IMR-90 (cell line): ENCODE measurements at regions not wholly inside any gene's neighbourhood (a gene's known extent, or its start where the extent isn't known, plus 50 kb on each side); places are given as distances from the start of the nearest gene placed in this dataset.

Source experiments
- ATAC-seq: fragments of 200-7000 bp; cut with Tn5 transposase; 2 replicates; pipeline ENCODE4 v1.9.1; 2020; ENCODE audit warnings: low read depth, mild to moderate bottlenecking, moderate library complexity
- BruUV-seq: library from RNA; stranded (reverse); fragments of 400-500 nt; replicated peaks from 2 replicates; lab custom pipeline; 2021; lab: Mats Ljungman, UMichigan
- CTCF ChIA-PET: fragments of 300-600 bp; formaldehyde crosslinking; extraction: SDS; loops from one replicate; lab custom pipeline; 2021; ENCODE audit warnings: antibody characterized with exemption; lab: Yijun Ruan, JAX
- POLR2A ChIA-PET: fragments of 300-600 bp; sonication (Branson Sonifier 250); formaldehyde crosslinking; loops from one replicate; lab custom pipeline; 2022; ENCODE audit warnings: antibody characterized with exemption; ENCODE audit not compliant: unreplicated experiment; lab: Charles Lee
- DNase-seq: peaks from one replicate; pipeline ENCODE4 v3.0.0; 2013
- H2AFZ ChIP-seq: replicated peaks from 2 replicates; pipeline ENCODE3; 2013; ENCODE audit warnings: low read length, mild to moderate bottlenecking; ENCODE audit not compliant: poor library complexity
- H2AK5ac ChIP-seq: 2 replicates; pipeline ENCODE4 v1.6.1; 2013; ENCODE audit warnings: low read depth, low read length, inconsistent platforms
- H2AK9ac ChIP-seq: replicated peaks from 2 replicates; pipeline ENCODE3; 2013; ENCODE audit warnings: mild to moderate bottlenecking, low read depth, low read length, moderate library complexity; ENCODE audit not compliant: poor library complexity
- H2BK120ac ChIP-seq: 2 replicates; pipeline ENCODE4 v1.6.1; 2013; ENCODE audit warnings: low read depth, low read length, inconsistent platforms
- H2BK15ac ChIP-seq: 3 replicates; pipeline ENCODE4 v1.6.1; 2013; ENCODE audit warnings: low read depth, low read length, inconsistent platforms
- H2BK20ac ChIP-seq: 2 replicates; pipeline ENCODE4 v1.6.1; 2013; ENCODE audit warnings: low read depth, mild to moderate bottlenecking, inconsistent platforms, low read length, moderate library complexity
- H2BK5ac ChIP-seq: 2 replicates; pipeline ENCODE4 v1.6.1; 2013; ENCODE audit warnings: mild to moderate bottlenecking, low read depth, low read length, inconsistent platforms; ENCODE audit not compliant: poor library complexity, severe bottlenecking
- H3K14ac ChIP-seq: replicated peaks from 2 replicates; pipeline ENCODE4 v1.6.1; 2013; ENCODE audit warnings: low read depth, low read length, inconsistent platforms
- H3K18ac ChIP-seq: 2 replicates; pipeline ENCODE4 v1.6.1; 2013; ENCODE audit warnings: low read depth, low read length, control low read depth
- H3K23ac ChIP-seq: 2 replicates; pipeline ENCODE4 v1.6.1; 2013; ENCODE audit warnings: low read depth, low read length, inconsistent platforms
- H3K27ac ChIP-seq: 2 replicates; pipeline ENCODE4 v1.5.1; 2013; ENCODE audit warnings: mild to moderate bottlenecking, control low read depth, low read length; ENCODE audit not compliant: insufficient read depth
- H3K27me3 ChIP-seq: 2 replicates; pipeline ENCODE4 v1.6.1; 2013; ENCODE audit warnings: low read length; ENCODE audit not compliant: control insufficient read depth, insufficient read depth
- H3K36me3 ChIP-seq: 2 replicates; pipeline ENCODE4 v1.6.1; 2013; ENCODE audit warnings: low read length, mixed read lengths; ENCODE audit not compliant: control insufficient read depth, insufficient read depth
- H3K4ac ChIP-seq: 2 replicates; pipeline ENCODE4 v1.6.1; 2013; ENCODE audit warnings: low read depth, low read length, inconsistent platforms
- H3K4me1 ChIP-seq: 2 replicates; pipeline ENCODE4 v1.6.1; 2013; ENCODE audit warnings: low read length, mixed read lengths; ENCODE audit not compliant: control insufficient read depth, insufficient read depth
- H3K4me2 ChIP-seq: 2 replicates; pipeline ENCODE4 v1.6.1; 2013; ENCODE audit warnings: low read depth, mild to moderate bottlenecking, control low read depth, low read length, moderate library complexity
- H3K4me3 ChIP-seq: 2 replicates; pipeline ENCODE4 v1.5.1; 2013; ENCODE audit warnings: low read depth, mild to moderate bottlenecking, control low read depth, low read length, moderate library complexity; ENCODE audit not compliant: insufficient read depth
- H3K56ac ChIP-seq: 2 replicates; pipeline ENCODE4 v1.6.1; 2013; ENCODE audit warnings: low read length, inconsistent platforms; ENCODE audit not compliant: insufficient read depth; ENCODE audit errors: extremely low read depth
- H3K79me1 ChIP-seq, 2 experiments: 2 replicates each; pipeline ENCODE4 v1.6.1; 2013; ENCODE audit warnings: low read length in 2 of 2, inconsistent platforms in 1 of 2, low read depth in 1 of 2
- H3K9ac ChIP-seq: 2 replicates; pipeline ENCODE4 v1.6.1; 2013; ENCODE audit warnings: low read depth, low read length, control low read depth
- H3K9me1 ChIP-seq: 2 replicates; pipeline ENCODE4 v1.6.1; 2013; ENCODE audit warnings: low read length, inconsistent platforms; ENCODE audit not compliant: insufficient read depth
- H3K9me3 ChIP-seq: 2 replicates; pipeline ENCODE4 v1.6.1; 2013; ENCODE audit warnings: low read length; ENCODE audit not compliant: control insufficient read depth, insufficient read depth
- H4K20me1 ChIP-seq: 2 replicates; pipeline ENCODE4 v1.6.1; 2013; ENCODE audit warnings: low read length, inconsistent platforms; ENCODE audit not compliant: insufficient read depth
- H4K5ac ChIP-seq: 2 replicates; pipeline ENCODE4 v1.6.1; 2013; ENCODE audit warnings: mild to moderate bottlenecking, low read depth, low read length, control low read depth
- H4K8ac ChIP-seq, 2 experiments: 2 replicates each; pipeline ENCODE4 v1.6.1; 2013; ENCODE audit warnings: low read depth in 2 of 2, low read length in 2 of 2, control low read depth in 1 of 2, inconsistent platforms in 1 of 2
- H4K91ac ChIP-seq: 2 replicates; pipeline ENCODE4 v1.6.1; 2013; ENCODE audit warnings: low read depth, low read length, inconsistent platforms; ENCODE audit not compliant: insufficient read depth
- BHLHE40 ChIP-seq: fragments of 150-350 bp; IDR thresholded peaks from 2 replicates; pipeline ENCODE4 v1.6.1; 2016; ENCODE audit warnings: mild to moderate bottlenecking, low read depth, low read length
- CEBPB ChIP-seq: IDR thresholded peaks from 2 replicates; pipeline ENCODE4 v1.6.1; 2012; ENCODE audit warnings: low read depth, low read length, improper control_type of control experiment
- CTCF ChIP-seq: conservative IDR thresholded peaks from 2 replicates; pipeline ENCODE4 v1.5.1; 2012; ENCODE audit warnings: mild to moderate bottlenecking, low read depth, low read length, improper control_type of control experiment
- FOS ChIP-seq: fragments of 150-350 bp; IDR thresholded peaks from 2 replicates; pipeline ENCODE4 v1.6.1; 2016; ENCODE audit warnings: low read depth, low read length
- MAZ ChIP-seq: IDR thresholded peaks from 2 replicates; pipeline ENCODE4 v1.6.1; 2012; ENCODE audit warnings: low read depth, mild to moderate bottlenecking, low read length, improper control_type of control experiment, moderate library complexity, borderline replicate concordance
- MXI1 ChIP-seq: IDR thresholded peaks from 2 replicates; pipeline ENCODE4 v1.6.1; 2012; ENCODE audit warnings: low read depth, mild to moderate bottlenecking, low read length, moderate library complexity, borderline replicate concordance
- NFE2L2 ChIP-seq: fragments of 150-350 bp; IDR thresholded peaks from 2 replicates; pipeline ENCODE4 v1.6.1; 2016; ENCODE audit warnings: low read depth, mild to moderate bottlenecking, low read length
- POLR2A ChIP-seq: IDR thresholded peaks from 2 replicates; pipeline ENCODE4 v1.6.1; 2012; ENCODE audit warnings: mild to moderate bottlenecking, low read depth, low read length
- RAD21 ChIP-seq: IDR thresholded peaks from 2 replicates; pipeline ENCODE4 v1.6.1; 2012; ENCODE audit warnings: low read length, improper control_type of control experiment
- RCOR1 ChIP-seq: IDR thresholded peaks from 2 replicates; pipeline ENCODE4 v1.6.1; 2012; ENCODE audit warnings: mild to moderate bottlenecking, low read length, improper control_type of control experiment; ENCODE audit not compliant: insufficient replicate concordance
- SMC3 ChIP-seq: fragments of 150-350 bp; IDR thresholded peaks from 2 replicates; pipeline ENCODE4 v1.6.1; 2016; ENCODE audit warnings: low read depth, mild to moderate bottlenecking, antibody characterized with exemption, low read length, moderate library complexity
- WGBS, 2 experiments: methylation state at CpG; one replicate each; pipeline versions ENCODE4 v1.1.5 to v1.1.7; 2013; ENCODE audit warnings: missing lambda C conversion rate in 2 of 2; ENCODE audit not compliant: insufficient read length in 1 of 2; ENCODE audit errors: extremely low coverage in 2 of 2; 5-methylcytosine and 5-hydroxymethylcytosine counted together
- dilution Hi-C: fragments of 300-500 bp; cut with HindIII; formaldehyde crosslinking; loops from one replicate; pipeline ENCODE4 v1.14.3; 2018; ENCODE audit warnings: low sequenced_read_pairs; ENCODE audit not compliant: unreplicated experiment
- in situ Hi-C: fragments of 300-500 bp; cut with MboI; formaldehyde crosslinking; loops from 3 replicates; pipeline ENCODE4 v1.14.3; 2019; ENCODE audit warnings: low sequenced_read_pairs, inconsistent platforms, mixed read lengths
- intact Hi-C: fragments of 100-400 bp; cut with micrococcal nuclease; formaldehyde crosslinking; loops from 2 replicates; pipeline ENCODE4 v1.10.0; 2022
- TF ChIP-seq, protein P1 (sequence below): fragments of 150-350 bp; IDR thresholded peaks from 2 replicates; pipeline ENCODE4 v1.6.1; 2016; ENCODE audit warnings: low read depth, mild to moderate bottlenecking, low read length, moderate library complexity, borderline replicate concordance
- TF ChIP-seq, protein P2 (sequence below): fragments of 150-350 bp; IDR thresholded peaks from 2 replicates; pipeline ENCODE4 v1.6.1; 2017; ENCODE audit warnings: mild to moderate bottlenecking, antibody characterized with exemption, low read length, low read depth

DNA sequence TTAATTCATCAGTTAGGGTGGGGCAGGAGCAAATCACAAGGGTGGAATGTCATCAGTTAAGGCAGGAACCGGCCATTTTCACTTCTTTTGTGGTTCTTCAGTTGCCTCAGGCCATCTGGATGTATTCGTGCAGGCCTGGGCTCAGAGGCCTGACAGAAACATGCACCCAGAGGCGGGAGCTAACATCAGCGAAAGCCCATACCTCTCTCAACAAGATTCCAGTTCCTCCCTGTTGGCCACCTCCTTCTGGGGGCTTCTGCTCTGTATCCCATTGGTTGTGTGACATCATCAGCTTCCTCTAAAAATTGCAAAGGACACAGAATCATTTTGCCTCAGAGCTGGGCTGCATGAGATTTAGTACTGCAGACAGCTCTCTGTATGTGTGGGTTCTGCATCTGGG, 134.3 kb downstream of the ZNF664 start:
- Histone ChIP-seq H2AFZ (no peak overlapping the region), H3K4me1 (no peaks in the 10 kb centered on the region), H3K27ac (no peak overlapping the region), H4K8ac (no peak overlapping the region), H2AK9ac (no peak overlapping the region), H2BK20ac (no peak overlapping the region), H3K4me2 (no peak overlapping the region), H3K36me3 (no peaks in the 10 kb centered on the region), H4K91ac (no peak overlapping the region), H3K27me3 (peaks cover 2% of the 10 kb centered on the region; the same call in 1 of the 2 replicates), H4K5ac (no peak overlapping the region), H3K9me1 (no peaks in the 10 kb centered on the region), H3K4me3 (no peak overlapping the region), H2AK5ac (no peak overlapping the region), H4K20me1 (no peaks in the 10 kb centered on the region), H3K56ac (no peak overlapping the region), H2BK15ac (no peak overlapping the region), H3K14ac (no peak overlapping the region), H3K18ac (no peak overlapping the region), H3K9ac (no peak overlapping the region), H2BK5ac (no peak overlapping the region), H3K4ac (no peak overlapping the region), H3K23ac (no peak overlapping the region), H2BK120ac (no peak overlapping the region), H3K9me3 (peaks cover 3% of the 10 kb centered on the region; the same call in 1 of the 2 replicates), H3K79me1 (no peaks in the 10 kb centered on the region)
- 49% methylated on average over 2 of the region's 4 CpGs; no CpG with 5 or more reads in 1 of the 2 experiments for WGBS, 2 experiments
- in situ Hi-C loops: no loop called here
- ATAC-seq (no peak), DNase-seq (no peak)
- ChIA-PET POLR2A (no interaction called here), CTCF (no interaction called here)
- no peak for TF ChIP-seq FOS
- TF ChIP-seq, protein P1, sequence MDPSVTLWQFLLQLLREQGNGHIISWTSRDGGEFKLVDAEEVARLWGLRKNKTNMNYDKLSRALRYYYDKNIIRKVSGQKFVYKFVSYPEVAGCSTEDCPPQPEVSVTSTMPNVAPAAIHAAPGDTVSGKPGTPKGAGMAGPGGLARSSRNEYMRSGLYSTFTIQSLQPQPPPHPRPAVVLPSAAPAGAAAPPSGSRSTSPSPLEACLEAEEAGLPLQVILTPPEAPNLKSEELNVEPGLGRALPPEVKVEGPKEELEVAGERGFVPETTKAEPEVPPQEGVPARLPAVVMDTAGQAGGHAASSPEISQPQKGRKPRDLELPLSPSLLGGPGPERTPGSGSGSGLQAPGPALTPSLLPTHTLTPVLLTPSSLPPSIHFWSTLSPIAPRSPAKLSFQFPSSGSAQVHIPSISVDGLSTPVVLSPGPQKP: no peak
- TF ChIP-seq CTCF: no peak
- no peak for TF ChIP-seq RCOR1
- no peak for TF ChIP-seq NFE2L2
- no peak for TF ChIP-seq RAD21
- no peak for TF ChIP-seq POLR2A
- TF ChIP-seq MAZ: no peak
- no peak for TF ChIP-seq MXI1
- TF ChIP-seq, protein P2, sequence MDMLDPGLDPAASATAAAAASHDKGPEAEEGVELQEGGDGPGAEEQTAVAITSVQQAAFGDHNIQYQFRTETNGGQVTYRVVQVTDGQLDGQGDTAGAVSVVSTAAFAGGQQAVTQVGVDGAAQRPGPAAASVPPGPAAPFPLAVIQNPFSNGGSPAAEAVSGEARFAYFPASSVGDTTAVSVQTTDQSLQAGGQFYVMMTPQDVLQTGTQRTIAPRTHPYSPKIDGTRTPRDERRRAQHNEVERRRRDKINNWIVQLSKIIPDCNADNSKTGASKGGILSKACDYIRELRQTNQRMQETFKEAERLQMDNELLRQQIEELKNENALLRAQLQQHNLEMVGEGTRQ: no peak
- TF ChIP-seq BHLHE40: no peak
- no peak for TF ChIP-seq SMC3
- no peak for TF ChIP-seq CEBPB
- dilution Hi-C loops: no loop called here
- BruUV-seq: no TSS peak
- intact Hi-C loops: no loop called here
